WTC11 (cell line): ENCODE measurements at regions not wholly inside any gene's neighbourhood (a gene's known extent, or its start where the extent isn't known, plus 50 kb on each side); places are given as distances from the start of the nearest gene placed in this dataset.

Source experiments
- ATAC-seq: fragments of 200-7000 bp; cut with Tn5 transposase; 2 replicates; pipeline ENCODE4 v1.10.0; 2021; ENCODE audit warnings: mild to moderate bottlenecking, moderate library complexity
- CTCF ChIA-PET: fragments of 300-600 bp; sonication (Branson Sonifier 250); formaldehyde crosslinking; loops from one replicate; lab custom pipeline; 2021; ENCODE audit warnings: antibody characterized with exemption; lab: Charles Lee
- POLR2A ChIA-PET: fragments of 350-600 bp; sonication (Branson Sonifier 250); formaldehyde crosslinking; loops from one replicate; lab custom pipeline; 2021; ENCODE audit warnings: antibody characterized with exemption; lab: Charles Lee
- DNase-seq: peaks from one replicate; pipeline ENCODE4 v3.0.0; 2021; ENCODE audit warnings: low spot score
- H3K27ac Mint-ChIP-seq: 2 replicates; pipeline ENCODE4 v1.8.0; 2021; ENCODE audit warnings: mixed read lengths
- H3K27me3 Mint-ChIP-seq: 2 replicates; pipeline ENCODE4 v1.8.0; 2021; ENCODE audit warnings: low read depth, mild to moderate bottlenecking, moderate library complexity, mixed read lengths
- H3K36me3 Mint-ChIP-seq: 2 replicates; pipeline ENCODE4 v1.8.0; 2021; ENCODE audit warnings: mixed read lengths
- H3K4me1 Mint-ChIP-seq: 2 replicates; pipeline ENCODE4 v1.8.0; 2022; ENCODE audit warnings: mixed read lengths
- H3K4me3 Mint-ChIP-seq: 2 replicates; pipeline ENCODE4 v1.8.0; 2021; ENCODE audit warnings: mild to moderate bottlenecking, moderate library complexity, mixed read lengths
- H3K9me3 Mint-ChIP-seq: 2 replicates; pipeline ENCODE4 v1.8.0; 2021; ENCODE audit warnings: mixed read lengths
- GRHL2 ChIP-seq: fragments of 250-450 bp; sonication (Bioruptor Pico); IDR thresholded peaks from 2 replicates; pipeline ENCODE4 v1.8.0; 2022; ENCODE audit warnings: mild to moderate bottlenecking, moderate library complexity; ENCODE audit not compliant: insufficient replicate concordance, severe bottlenecking
- NFE2L1 ChIP-seq: sonication (generic); formaldehyde crosslinking; IDR thresholded peaks from 2 replicates; pipeline ENCODE4 v1.8.1; 2023; ENCODE audit warnings: missing genetic modification reagents
- NR2C2 ChIP-seq: sonication (generic); formaldehyde crosslinking; IDR thresholded peaks from 2 replicates; pipeline ENCODE4 v1.8.0; 2022; ENCODE audit warnings: mild to moderate bottlenecking, missing genetic modification reagents
- STAT6 ChIP-seq: sonication (generic); formaldehyde crosslinking; conservative IDR thresholded peaks from 2 replicates; pipeline ENCODE4 v1.8.1; 2023; ENCODE audit warnings: mild to moderate bottlenecking, low read depth, missing genetic modification reagents, moderate library complexity
- ZBTB43 ChIP-seq: sonication (generic); formaldehyde crosslinking; IDR thresholded peaks from 2 replicates; pipeline ENCODE4 v1.8.1; 2023; ENCODE audit warnings: mild to moderate bottlenecking, missing genetic modification reagents
- ZNF423 ChIP-seq: fragments of 250-450 bp; sonication (Bioruptor Pico); IDR thresholded peaks from 2 replicates; pipeline ENCODE4 v2.1.2; 2022; ENCODE audit warnings: mild to moderate bottlenecking, moderate library complexity
- TF ChIP-seq, protein P1 (sequence below): sonication (generic); formaldehyde crosslinking; IDR thresholded peaks from 2 replicates; pipeline ENCODE4 v1.8.0; 2022; ENCODE audit warnings: missing genetic modification reagents
- TF ChIP-seq, protein P2 (sequence below): fragments of 250-450 bp; sonication (Bioruptor Pico); IDR thresholded peaks from 2 replicates; pipeline ENCODE4 v1.9.0; 2021; ENCODE audit warnings: mild to moderate bottlenecking, borderline replicate concordance
- TF ChIP-seq, protein P3 (sequence below): sonication (generic); formaldehyde crosslinking; IDR thresholded peaks from 2 replicates; pipeline ENCODE4 v1.8.1; 2022; ENCODE audit warnings: low read depth, missing genetic modification reagents, borderline replicate concordance
- TF ChIP-seq, protein P4 (sequence below): sonication (generic); formaldehyde crosslinking; IDR thresholded peaks from 2 replicates; pipeline ENCODE4 v1.8.1; 2023; ENCODE audit warnings: mild to moderate bottlenecking, missing genetic modification reagents

DNA sequence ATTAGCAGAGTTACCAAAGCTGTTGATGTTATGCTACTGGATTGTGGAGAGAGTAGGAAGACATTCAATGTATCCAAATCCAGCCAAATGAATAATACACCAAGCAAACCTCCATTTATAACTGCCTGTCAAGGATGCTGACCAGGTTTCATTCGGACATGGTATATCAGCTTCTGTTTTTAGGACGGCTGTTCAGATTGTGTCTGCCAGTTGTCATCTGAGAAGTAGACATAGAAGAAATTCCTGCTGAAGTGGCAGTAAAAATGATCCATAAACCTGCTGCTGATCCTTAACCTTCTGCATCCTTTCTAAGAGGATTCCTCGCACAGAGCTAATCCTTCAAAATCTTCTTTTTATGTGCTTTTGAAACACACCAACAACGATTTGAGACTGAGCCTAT, 663.6 kb upstream of the PLXNA2 start:
- H3K27me3 Mint-ChIP-seq = no peaks in the 10 kb centered on the region
- H3K4me3 Mint-ChIP-seq = no peak overlapping the region
- peaks cover 2% of the 10 kb centered on the region; the same call in 1 of the 2 replicates for H3K4me1 Mint-ChIP-seq
- H3K36me3 Mint-ChIP-seq = no peaks in the 10 kb centered on the region
- no peak overlapping the region for H3K27ac Mint-ChIP-seq
- DNase-seq (no peak), ATAC-seq (no peak)
- TF ChIP-seq GRHL2 (no peak), ZNF423 (CRISPR knock-in tag) (no peak), STAT6 (CRISPR knock-in tag) (no peak), ZBTB43 (CRISPR knock-in tag) (no peak), NR2C2 (no peak), NFE2L1 (CRISPR knock-in tag) (no peak)
- TF ChIP-seq, protein P1, sequence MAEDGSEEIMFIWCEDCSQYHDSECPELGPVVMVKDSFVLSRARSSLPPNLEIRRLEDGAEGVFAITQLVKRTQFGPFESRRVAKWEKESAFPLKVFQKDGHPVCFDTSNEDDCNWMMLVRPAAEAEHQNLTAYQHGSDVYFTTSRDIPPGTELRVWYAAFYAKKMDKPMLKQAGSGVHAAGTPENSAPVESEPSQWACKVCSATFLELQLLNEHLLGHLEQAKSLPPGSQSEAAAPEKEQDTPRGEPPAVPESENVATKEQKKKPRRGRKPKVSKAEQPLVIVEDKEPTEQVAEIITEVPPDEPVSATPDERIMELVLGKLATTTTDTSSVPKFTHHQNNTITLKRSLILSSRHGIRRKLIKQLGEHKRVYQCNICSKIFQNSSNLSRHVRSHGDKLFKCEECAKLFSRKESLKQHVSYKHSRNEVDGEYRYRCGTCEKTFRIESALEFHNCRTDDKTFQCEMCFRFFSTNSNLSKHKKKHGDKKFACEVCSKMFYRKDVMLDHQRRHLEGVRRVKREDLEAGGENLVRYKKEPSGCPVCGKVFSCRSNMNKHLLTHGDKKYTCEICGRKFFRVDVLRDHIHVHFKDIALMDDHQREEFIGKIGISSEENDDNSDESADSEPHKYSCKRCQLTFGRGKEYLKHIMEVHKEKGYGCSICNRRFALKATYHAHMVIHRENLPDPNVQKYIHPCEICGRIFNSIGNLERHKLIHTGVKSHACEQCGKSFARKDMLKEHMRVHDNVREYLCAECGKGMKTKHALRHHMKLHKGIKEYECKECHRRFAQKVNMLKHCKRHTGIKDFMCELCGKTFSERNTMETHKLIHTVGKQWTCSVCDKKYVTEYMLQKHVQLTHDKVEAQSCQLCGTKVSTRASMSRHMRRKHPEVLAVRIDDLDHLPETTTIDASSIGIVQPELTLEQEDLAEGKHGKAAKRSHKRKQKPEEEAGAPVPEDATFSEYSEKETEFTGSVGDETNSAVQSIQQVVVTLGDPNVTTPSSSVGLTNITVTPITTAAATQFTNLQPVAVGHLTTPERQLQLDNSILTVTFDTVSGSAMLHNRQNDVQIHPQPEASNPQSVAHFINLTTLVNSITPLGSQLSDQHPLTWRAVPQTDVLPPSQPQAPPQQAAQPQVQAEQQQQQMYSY (CRISPR knock-in tag) = no peak
- TF ChIP-seq, protein P2, sequence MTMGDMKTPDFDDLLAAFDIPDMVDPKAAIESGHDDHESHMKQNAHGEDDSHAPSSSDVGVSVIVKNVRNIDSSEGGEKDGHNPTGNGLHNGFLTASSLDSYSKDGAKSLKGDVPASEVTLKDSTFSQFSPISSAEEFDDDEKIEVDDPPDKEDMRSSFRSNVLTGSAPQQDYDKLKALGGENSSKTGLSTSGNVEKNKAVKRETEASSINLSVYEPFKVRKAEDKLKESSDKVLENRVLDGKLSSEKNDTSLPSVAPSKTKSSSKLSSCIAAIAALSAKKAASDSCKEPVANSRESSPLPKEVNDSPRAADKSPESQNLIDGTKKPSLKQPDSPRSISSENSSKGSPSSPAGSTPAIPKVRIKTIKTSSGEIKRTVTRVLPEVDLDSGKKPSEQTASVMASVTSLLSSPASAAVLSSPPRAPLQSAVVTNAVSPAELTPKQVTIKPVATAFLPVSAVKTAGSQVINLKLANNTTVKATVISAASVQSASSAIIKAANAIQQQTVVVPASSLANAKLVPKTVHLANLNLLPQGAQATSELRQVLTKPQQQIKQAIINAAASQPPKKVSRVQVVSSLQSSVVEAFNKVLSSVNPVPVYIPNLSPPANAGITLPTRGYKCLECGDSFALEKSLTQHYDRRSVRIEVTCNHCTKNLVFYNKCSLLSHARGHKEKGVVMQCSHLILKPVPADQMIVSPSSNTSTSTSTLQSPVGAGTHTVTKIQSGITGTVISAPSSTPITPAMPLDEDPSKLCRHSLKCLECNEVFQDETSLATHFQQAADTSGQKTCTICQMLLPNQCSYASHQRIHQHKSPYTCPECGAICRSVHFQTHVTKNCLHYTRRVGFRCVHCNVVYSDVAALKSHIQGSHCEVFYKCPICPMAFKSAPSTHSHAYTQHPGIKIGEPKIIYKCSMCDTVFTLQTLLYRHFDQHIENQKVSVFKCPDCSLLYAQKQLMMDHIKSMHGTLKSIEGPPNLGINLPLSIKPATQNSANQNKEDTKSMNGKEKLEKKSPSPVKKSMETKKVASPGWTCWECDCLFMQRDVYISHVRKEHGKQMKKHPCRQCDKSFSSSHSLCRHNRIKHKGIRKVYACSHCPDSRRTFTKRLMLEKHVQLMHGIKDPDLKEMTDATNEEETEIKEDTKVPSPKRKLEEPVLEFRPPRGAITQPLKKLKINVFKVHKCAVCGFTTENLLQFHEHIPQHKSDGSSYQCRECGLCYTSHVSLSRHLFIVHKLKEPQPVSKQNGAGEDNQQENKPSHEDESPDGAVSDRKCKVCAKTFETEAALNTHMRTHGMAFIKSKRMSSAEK (CRISPR knock-in tag) = no peak
- TF ChIP-seq, protein P3, sequence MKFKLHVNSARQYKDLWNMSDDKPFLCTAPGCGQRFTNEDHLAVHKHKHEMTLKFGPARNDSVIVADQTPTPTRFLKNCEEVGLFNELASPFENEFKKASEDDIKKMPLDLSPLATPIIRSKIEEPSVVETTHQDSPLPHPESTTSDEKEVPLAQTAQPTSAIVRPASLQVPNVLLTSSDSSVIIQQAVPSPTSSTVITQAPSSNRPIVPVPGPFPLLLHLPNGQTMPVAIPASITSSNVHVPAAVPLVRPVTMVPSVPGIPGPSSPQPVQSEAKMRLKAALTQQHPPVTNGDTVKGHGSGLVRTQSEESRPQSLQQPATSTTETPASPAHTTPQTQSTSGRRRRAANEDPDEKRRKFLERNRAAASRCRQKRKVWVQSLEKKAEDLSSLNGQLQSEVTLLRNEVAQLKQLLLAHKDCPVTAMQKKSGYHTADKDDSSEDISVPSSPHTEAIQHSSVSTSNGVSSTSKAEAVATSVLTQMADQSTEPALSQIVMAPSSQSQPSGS (CRISPR knock-in tag) = no peak
- TF ChIP-seq, protein P4, sequence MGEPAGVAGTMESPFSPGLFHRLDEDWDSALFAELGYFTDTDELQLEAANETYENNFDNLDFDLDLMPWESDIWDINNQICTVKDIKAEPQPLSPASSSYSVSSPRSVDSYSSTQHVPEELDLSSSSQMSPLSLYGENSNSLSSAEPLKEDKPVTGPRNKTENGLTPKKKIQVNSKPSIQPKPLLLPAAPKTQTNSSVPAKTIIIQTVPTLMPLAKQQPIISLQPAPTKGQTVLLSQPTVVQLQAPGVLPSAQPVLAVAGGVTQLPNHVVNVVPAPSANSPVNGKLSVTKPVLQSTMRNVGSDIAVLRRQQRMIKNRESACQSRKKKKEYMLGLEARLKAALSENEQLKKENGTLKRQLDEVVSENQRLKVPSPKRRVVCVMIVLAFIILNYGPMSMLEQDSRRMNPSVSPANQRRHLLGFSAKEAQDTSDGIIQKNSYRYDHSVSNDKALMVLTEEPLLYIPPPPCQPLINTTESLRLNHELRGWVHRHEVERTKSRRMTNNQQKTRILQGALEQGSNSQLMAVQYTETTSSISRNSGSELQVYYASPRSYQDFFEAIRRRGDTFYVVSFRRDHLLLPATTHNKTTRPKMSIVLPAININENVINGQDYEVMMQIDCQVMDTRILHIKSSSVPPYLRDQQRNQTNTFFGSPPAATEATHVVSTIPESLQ = no peak
- ChIA-PET CTCF (no interaction called here), POLR2A (no interaction called here)
- H3K9me3 Mint-ChIP-seq = peaks cover 5% of the 10 kb centered on the region
